ENCODE measurements at regions not wholly inside any gene's neighbourhood (a gene's known extent, or its start where the extent isn't known, plus 50 kb on each side); places are given as distances from the start of the nearest gene placed in this dataset.

- TF ChIP-seq CTCF (conservative IDR thresholded peaks at IDR 0.05; ENCODE audit: low read length) (no peak), EZH2phosphoT487 (IDR thresholded peaks at IDR 0.05; ENCODE audit: borderline replicate concordance) (no peak)
These were observed 481.4 kb downstream of the GBA3 start for GRCh38 chr4:23174179-23174578.
